Left lobe of liver (tissue), 2 donors: ENCODE measurements at regions not wholly inside any gene's neighbourhood (a gene's known extent, or its start where the extent isn't known, plus 50 kb on each side); places are given as distances from the start of the nearest gene placed in this dataset.

Experiments used
- ATAC-seq: fragments of 200-7000 bp; cut with Tn5 transposase; one replicate; pipeline ENCODE4 v1.9.1; 2020; ENCODE audit warnings: mild to moderate bottlenecking, moderate library complexity
- DNase-seq: peaks from one replicate; pipeline ENCODE4 v3.0.0-alpha.2; 2020; ENCODE audit warnings: low spot score
- donor health status: DM: no; HTN: no; CAD: no; lungs with moderate emphysema.
- donor health status: DM: no; HTN: yes; CAD: no.

DNA sequence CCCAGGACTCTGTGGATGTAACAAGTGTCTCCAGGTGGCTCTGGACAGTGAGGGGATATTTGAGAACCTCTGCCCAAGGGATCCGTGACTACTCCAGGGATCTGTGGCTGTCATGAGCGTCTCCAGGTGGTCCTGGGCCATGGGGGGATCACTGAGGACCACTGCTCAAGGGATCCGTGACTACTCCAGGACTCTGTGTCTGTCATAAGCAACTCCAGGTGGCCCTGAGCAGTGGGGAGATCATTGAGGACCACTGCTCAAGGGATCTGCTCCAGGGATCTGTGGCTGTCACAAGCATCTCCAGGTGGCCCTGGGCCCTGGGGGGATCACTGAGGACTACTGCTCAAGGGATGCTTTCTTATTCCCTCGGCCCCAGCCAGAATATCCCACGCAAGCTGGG is 133.2 kb upstream of the ADARB2 start:
- DNase-seq (no peak), ATAC-seq (no peak)

DNA sequence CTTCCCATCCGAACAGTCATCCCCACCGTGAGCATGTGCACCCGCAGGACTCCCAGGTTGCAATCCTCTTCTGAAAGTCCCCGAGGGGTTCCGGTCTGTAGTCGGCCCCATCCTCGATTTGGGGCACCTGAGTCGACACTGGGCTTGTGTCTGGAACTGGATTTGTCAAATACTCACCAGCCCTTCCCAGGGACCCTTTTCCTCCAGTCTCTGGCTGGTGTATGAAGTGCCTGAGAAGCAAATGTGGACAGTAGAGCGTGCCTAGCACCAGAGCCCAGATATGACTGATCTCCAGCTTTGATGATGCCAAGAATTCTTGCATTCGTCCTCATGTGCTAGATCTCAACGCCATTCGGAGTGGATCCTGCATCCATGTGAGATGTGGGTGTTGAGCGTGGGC is 132.5 kb upstream of the ADARB2 start:
- no peak for ATAC-seq
- no peak for DNase-seq

DNA sequence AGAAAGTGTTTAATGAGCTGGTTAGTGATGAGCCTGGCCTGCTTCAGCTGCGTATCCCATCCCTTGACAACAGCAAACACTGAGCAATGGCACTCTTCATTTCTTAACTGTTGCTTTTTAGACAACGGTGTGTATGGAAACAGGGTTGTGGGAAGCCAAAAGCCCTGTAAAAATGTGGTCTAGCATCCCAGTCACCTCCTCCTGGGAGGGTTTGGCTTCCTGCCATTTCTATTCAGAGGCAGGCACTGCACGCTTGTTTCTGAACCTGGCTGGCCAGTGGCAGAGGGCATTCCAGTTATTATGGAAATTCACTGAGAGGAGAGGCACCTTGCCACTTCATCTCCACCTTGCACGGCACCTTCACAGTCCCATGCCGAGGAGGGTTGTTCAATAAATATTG is 123.0 kb upstream of the ADARB2 start:
- DNase-seq (no peak), ATAC-seq (no peak)

DNA sequence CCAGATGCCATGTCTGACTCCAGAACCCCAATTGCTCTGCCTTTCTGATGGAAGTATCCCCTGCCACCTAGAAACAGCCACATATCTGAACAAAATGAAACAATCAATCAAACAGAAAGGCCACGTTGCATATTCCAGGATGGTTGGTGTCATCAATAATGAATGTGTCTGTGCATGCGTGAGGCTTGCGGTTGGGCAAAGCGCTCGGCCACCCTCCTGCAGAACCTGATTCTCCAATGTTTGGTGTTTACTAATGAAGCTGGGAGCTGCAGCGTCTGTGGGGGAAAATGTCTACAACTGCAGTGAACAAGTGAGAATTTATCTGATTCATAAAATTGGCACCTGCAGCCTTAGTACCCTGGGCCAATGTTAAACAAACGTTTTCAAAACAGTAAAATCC is 121.2 kb upstream of the ADARB2 start:
- no peak for ATAC-seq
- no peak for DNase-seq

DNA sequence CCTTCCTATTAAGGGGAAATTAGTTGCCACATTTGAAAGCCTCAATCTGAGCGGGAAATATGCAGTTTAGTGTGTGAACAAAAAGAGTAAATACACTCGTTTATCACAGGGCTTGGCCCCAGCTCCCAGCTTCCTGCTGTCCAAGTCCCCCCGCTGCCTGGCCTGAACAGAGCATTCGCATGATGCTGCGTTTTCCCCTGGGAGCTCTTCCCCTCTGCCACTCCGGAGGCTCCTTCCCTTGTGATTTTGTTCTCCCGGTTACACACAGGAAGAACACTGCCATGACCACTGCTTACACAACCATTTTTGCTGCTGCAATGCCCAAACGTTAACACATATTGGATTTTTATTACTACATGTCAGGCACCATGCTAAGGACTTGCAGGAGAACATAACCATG is 120.7 kb upstream of the ADARB2 start:
- no peak for ATAC-seq

DNA sequence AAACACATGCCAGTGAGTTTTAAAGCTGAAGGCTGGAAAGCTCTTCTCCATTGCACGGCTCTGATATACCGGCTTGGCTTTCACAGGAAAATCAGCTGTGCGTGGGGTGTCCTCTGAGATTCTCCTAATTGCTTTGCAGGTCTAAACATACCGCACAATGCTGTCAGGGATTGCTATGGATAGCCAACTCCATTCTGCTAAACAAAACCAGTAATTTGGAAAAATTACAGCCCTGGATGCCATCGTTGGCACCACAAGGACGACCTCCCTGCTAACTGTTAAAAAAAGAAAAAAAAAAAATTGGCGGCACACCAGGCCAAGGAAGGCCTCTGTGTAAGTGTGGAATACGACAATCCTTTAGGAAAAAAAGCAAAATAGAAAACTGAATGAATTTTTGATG is 118.6 kb upstream of the ADARB2 start:
- no peak for ATAC-seq

More for the DNA sequence above, 120.7 kb upstream of the ADARB2 start:
- DNase-seq: no peak

DNA sequence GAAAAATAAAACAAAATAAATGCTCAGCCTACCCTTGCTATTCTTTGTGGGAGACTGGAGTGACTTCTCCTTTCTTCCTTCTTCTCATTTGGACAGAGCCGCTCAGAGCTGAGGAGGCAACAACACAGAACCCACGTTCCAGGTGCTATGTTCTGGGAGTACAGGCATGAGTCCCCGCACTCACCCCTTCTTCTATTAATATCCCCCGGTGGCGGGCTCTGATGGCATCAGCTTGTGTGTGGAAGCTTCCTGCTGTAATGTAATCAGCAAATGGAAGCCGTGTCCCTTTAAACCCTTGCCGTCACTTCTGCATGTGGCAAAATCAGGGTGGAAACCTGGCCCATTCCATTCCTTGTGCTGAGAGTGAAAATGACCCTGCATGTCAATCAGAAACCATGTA is 116.9 kb upstream of the ADARB2 start:
- DNase-seq (no peak), ATAC-seq (no peak)

More for the DNA sequence above, 118.6 kb upstream of the ADARB2 start:
- no peak for DNase-seq

DNA sequence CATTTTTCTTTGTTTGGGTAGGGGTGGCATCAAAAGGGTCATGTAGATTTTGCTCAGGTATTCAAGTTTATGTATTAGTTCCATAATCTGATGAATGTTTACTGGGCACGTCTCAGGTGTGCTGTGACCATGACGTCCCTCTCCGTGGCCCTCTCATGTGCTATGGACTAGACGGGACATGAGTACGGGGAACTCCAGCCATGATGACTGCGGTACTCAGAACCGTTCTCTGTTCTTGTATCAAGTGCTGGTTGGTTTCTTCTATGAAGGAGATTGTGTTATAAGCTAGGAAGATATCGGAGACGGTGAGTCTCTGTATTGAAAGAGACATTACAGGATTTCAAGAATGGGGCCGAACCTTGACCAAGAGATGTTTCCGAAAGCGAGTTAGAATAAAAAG is 116.5 kb upstream of the ADARB2 start:
- ATAC-seq (no peak), DNase-seq (no peak)

DNA sequence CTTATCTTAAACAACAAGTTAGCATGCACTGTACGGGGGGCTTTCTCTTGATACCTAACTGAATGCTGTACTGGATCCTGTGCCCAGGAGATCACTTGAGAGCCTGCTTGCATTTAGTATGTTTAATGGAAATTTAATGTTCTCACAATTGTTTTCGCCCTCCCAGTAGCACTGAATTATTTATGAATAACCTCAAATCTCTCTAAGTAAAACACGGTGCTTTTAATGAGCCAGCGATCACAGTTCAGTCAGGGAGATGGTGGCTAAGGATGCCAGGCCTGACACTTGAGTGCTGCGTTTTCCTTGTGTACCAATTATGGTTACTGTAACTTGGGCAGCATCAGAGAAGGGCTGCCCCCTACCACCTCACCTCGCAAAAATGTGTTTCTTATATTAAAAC is 115.5 kb upstream of the ADARB2 start:
- no peak for DNase-seq
- no peak for ATAC-seq

DNA sequence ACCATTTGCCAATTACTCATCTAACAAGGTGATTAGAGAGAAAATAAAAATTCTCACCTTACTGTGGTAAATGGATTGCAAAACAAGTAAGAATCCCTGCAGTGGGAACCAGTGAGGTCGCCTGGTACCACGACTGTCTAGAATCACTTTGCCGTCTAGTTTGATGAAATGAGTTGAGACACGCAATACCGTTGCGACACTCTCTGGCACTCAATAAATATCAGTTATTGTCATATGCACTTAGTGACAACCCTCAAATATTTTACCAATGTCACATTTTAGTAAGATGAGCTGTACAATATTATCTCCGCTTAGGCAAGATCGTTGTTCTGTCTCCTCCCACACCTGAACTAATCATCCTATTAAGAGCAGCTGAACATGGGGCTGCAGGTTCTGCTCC is 114.4 kb upstream of the ADARB2 start:
- no peak for DNase-seq
- ATAC-seq: no peak

DNA sequence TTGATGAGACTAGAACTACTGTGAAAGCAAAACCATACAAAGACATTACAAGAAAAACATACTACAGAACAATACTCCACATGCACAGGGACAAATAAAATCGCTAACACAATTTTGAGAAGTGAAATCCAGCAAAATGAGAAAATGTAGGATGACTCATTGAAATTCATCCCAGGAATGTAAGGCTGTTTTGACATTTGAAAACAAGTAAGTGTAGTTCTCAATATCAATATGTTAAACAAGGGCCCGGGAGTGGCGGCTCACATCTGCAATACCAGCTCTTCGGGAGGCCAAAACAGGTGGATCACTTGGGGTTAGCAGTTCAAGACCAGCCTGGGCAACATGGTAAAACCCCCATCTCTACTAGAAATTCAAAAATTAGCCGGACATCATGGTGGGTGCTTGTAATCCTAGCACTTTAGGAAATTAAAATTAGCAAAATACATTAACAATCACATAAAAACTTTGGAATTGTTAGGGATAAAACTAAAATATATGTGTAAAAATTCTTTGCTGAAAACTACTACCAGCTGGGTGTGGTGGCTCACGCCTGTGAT is 113.7 kb upstream of the ADARB2 start:
- no peak for ATAC-seq

DNA sequence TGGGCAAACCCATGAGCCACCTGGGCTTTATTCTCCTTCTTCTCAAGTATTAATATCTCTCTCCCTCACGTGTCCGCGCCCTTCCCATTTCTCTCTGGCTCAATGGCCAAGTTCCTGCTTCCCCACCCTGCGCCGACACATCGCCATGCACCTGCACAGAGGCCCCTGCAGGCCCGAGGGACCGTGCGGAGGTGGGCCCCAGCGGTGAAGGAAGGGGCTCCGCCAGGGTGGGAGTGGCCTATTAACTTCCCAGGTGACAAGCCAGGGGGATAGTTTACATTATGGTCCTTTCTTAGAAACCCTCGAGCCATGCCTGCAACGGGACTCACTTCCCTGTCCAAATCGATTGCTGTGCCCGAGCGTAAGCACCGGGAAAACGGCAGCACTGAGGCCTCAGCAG is 110.0 kb upstream of the ADARB2 start:
- ATAC-seq: no peak
- no peak for DNase-seq

More for the DNA sequence above, 113.7 kb upstream of the ADARB2 start:
- no peak for DNase-seq

DNA sequence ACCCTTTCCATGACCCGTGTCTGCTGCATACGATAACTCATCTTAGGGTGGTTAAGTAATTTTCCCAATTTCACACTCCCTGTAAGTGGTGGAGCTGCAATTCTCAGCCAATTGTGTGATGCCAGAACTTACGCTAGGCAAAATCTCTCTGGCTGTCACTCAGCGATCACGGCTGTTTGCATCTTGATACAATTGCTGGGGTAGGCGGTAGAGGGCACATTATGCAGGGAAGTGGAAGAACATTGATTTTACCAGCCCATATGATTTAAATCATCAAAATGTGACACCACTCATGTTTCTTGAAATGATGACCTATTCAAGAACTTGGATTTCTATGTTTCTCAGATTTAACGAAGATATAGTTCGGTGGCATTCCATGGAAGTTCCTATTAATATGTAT is 108.7 kb upstream of the ADARB2 start:
- ATAC-seq (no peak), DNase-seq (no peak)

DNA sequence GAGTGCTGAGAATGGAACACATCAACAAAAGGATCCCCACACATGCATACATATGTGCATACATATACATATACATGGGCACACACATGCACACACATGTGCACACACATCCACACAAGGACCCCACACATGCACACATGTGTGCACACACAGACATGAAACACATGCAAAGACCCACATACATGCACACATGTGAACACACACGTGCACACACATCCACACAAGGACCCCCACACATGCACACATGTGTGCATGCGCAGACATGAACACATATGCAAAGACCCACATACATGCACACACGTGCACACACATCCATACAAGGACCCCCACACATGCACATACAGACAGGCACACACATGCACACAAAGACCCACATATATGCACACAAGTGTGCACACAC is 104.4 kb upstream of the ADARB2 start:
- ATAC-seq: no peak
- no peak for DNase-seq

DNA sequence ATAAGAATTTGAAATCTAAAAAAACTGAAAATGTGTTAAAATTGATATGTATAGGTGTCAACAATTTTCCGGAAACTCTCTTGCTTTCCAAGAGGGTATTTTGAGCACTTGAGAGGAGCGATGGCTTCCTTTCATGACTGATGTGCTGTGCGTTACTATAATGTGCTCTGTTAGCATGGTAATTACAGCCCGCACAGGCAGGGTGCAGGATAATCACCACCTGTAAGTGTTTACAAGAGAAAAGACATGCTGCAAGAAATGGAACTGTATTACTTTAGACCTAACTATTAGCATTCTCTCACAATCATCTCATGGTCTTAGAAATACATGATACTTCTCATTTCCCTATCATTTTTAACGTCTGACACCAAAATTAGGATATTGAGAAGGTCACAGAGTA is 92.4 kb upstream of the ADARB2 start:
- DNase-seq (no peak), ATAC-seq (no peak)

DNA sequence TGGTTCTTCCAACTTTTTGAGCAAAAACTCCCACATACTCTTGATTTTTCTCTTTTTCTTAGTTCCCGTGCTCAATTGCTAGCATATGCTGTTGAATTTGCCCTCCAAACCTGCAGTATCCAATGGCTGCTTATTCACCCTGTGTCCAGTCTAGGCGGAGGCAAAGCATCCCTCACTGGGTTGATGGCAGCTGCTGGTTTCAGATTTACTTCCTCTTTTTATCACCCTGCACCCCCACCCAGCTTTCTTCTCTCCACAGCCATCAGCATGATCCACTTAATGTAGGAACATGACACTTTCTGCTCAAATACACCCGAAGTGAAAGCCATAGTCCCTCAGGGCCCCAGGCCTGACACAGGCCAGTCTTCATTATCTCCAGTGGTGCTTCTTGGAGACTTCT is 87.6 kb upstream of the ADARB2 start:
- ATAC-seq (no peak), DNase-seq (no peak)

DNA sequence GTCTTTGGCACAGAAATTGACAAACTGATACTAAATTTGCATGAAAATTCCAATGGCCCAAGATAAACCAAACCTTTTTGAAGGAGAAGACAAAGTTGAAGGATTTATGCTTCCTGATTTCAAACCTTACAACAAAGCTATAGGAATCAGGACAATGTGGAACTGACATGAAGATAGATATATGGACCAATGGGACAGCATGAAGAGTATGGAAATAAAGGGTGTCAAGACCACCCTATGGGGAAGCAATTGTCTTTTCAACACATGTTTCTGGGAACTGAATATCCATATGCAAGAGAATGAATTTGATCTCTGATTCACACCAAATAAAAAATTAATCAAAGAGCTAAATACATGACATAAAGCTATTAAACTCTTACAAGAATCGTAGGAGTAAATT is 77.2 kb upstream of the ADARB2 start:
- ATAC-seq (no peak), DNase-seq (no peak)

DNA sequence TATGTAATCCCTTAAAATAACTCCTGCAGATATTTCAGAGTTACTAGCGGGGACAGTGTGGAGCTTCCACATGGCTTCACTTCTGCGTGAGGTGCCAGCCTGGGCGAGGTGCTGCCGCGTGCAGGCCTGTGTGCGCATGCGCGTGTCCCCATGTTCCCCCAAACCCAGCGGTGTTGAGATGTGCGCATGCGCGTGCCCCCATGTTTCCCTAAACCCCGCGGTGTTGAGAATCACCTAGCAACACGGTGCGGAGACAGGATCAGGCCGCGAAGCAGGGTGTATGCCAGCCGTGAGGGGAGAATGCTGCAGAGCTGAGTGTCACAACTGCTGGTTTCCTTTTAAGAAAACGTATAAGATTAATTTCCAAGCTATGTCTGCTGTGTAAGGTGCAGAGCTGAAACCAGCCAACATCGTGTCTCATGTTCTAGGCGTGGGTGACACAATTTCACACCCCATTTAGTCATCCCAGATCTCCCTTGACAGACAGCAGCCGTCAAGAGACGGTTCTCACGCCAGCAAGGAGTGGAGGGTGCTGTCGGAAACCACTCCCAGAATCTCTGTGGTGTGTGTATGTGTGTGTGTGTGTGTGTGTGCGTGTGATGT is 71.9 kb upstream of the ADARB2 start:
- DNase-seq (no peak), ATAC-seq (no peak)

DNA sequence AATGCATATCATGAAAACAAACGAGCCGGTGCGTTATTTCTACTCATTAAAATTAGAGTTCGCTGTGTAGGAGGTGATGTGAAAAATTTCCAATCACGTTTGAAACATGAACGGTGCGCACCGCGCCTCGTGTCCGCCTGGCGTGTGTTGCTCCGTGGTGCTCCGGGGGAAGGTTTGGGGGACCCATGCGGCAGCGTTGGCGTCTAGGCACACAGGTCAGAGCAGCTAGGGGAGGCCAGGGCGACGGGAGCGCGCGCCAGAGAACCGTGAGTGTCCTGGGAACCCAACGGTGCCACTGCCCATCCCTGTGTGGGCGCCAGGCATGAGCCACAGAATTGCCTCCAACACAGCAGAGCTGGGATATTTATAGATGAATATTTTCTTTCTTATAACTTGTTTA is 70.6 kb upstream of the ADARB2 start:
- DNase-seq (no peak), ATAC-seq (no peak)

DNA sequence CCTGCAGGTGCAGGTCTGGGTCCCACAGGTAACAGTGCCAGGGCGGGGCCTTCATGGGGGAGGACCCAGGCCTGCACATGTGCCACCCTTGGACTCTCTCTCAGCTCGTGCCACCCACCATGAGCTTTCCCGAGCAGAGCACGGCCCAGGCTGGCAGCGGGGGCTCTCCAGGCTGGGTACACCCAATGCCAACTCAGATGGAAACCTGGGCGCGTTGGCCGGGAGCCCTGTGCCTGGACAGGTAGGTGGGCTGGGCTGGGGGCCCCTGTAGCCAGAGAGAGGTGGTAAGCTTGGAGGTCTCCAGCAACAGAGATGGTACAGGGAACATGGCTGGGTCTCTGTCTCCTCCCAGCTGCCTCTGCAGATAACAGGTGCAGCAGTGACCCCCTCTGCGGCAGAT is 69.9 kb upstream of the ADARB2 start:
- no peak for DNase-seq
- ATAC-seq: no peak

DNA sequence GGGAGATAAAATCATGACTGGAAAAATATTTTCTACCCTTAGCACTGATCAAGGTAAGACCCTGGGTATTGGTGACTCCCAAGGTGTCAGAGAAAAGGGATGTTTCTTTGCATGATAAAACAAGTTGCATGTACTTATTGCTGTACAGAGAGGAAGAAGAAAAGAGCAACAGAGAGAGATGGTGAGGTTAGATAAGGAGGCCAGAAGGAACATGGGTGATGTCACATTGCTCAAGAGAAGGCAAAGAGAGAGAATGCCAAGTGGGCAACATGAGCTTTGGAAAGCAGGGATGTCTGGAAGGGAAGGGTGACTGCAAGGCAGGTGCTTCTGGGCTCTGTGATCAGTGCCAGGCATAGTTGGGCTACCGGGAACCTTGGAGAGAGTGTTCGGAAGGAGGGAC is 65.1 kb upstream of the ADARB2 start:
- DNase-seq (no peak), ATAC-seq (no peak)

DNA sequence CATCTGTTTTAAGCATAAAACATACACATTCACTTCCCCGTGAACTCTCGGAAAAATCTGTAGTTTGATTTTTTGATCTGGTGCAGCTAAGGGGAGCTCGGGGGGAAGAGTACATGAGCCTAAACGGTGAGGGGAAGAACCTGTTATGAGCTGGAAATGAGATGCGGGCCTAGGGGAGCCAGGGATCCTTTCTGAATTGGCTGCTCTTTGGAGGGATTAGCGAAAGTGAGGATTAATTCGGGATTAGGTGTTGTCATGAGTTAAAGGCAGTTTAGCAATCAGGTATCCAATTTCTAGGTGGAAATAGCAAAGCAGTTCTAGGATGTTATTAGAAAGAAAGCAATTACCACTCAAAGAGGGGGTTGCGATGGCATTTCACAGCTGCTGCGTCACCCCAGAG is 51.1 kb upstream of the ADARB2 start:
- DNase-seq: no peak
- ATAC-seq: no peak
